IMR-90 (cell line): ENCODE measurements at regions not wholly inside any gene's neighbourhood (a gene's known extent, or its start where the extent isn't known, plus 50 kb on each side); places are given as distances from the start of the nearest gene placed in this dataset.

Experiments
- ATAC-seq: fragments of 200-7000 bp; cut with Tn5 transposase; 2 replicates; pipeline ENCODE4 v1.9.1; 2020; ENCODE audit warnings: low read depth, mild to moderate bottlenecking, moderate library complexity
- BruUV-seq: library from RNA; stranded (reverse); fragments of 400-500 nt; replicated peaks from 2 replicates; lab custom pipeline; 2021; lab: Mats Ljungman, UMichigan
- CTCF ChIA-PET: fragments of 300-600 bp; formaldehyde crosslinking; extraction: SDS; loops from one replicate; lab custom pipeline; 2021; ENCODE audit warnings: antibody characterized with exemption; lab: Yijun Ruan, JAX
- POLR2A ChIA-PET: fragments of 300-600 bp; sonication (Branson Sonifier 250); formaldehyde crosslinking; loops from one replicate; lab custom pipeline; 2022; ENCODE audit warnings: antibody characterized with exemption; ENCODE audit not compliant: unreplicated experiment; lab: Charles Lee
- DNase-seq: peaks from one replicate; pipeline ENCODE4 v3.0.0; 2013
- H2AFZ ChIP-seq: replicated peaks from 2 replicates; pipeline ENCODE3; 2013; ENCODE audit warnings: low read length, mild to moderate bottlenecking; ENCODE audit not compliant: poor library complexity
- H2AK5ac ChIP-seq: 2 replicates; pipeline ENCODE4 v1.6.1; 2013; ENCODE audit warnings: low read depth, low read length, inconsistent platforms
- H2AK9ac ChIP-seq: replicated peaks from 2 replicates; pipeline ENCODE3; 2013; ENCODE audit warnings: mild to moderate bottlenecking, low read depth, low read length, moderate library complexity; ENCODE audit not compliant: poor library complexity
- H2BK120ac ChIP-seq: 2 replicates; pipeline ENCODE4 v1.6.1; 2013; ENCODE audit warnings: low read depth, low read length, inconsistent platforms
- H2BK15ac ChIP-seq: 3 replicates; pipeline ENCODE4 v1.6.1; 2013; ENCODE audit warnings: low read depth, low read length, inconsistent platforms
- H2BK20ac ChIP-seq: 2 replicates; pipeline ENCODE4 v1.6.1; 2013; ENCODE audit warnings: low read depth, mild to moderate bottlenecking, inconsistent platforms, low read length, moderate library complexity
- H2BK5ac ChIP-seq: 2 replicates; pipeline ENCODE4 v1.6.1; 2013; ENCODE audit warnings: mild to moderate bottlenecking, low read depth, low read length, inconsistent platforms; ENCODE audit not compliant: poor library complexity, severe bottlenecking
- H3K14ac ChIP-seq: replicated peaks from 2 replicates; pipeline ENCODE4 v1.6.1; 2013; ENCODE audit warnings: low read depth, low read length, inconsistent platforms
- H3K18ac ChIP-seq: 2 replicates; pipeline ENCODE4 v1.6.1; 2013; ENCODE audit warnings: low read depth, low read length, control low read depth
- H3K23ac ChIP-seq: 2 replicates; pipeline ENCODE4 v1.6.1; 2013; ENCODE audit warnings: low read depth, low read length, inconsistent platforms
- H3K27ac ChIP-seq: 2 replicates; pipeline ENCODE4 v1.5.1; 2013; ENCODE audit warnings: mild to moderate bottlenecking, control low read depth, low read length; ENCODE audit not compliant: insufficient read depth
- H3K27me3 ChIP-seq: 2 replicates; pipeline ENCODE4 v1.6.1; 2013; ENCODE audit warnings: low read length; ENCODE audit not compliant: control insufficient read depth, insufficient read depth
- H3K36me3 ChIP-seq: 2 replicates; pipeline ENCODE4 v1.6.1; 2013; ENCODE audit warnings: low read length, mixed read lengths; ENCODE audit not compliant: control insufficient read depth, insufficient read depth
- H3K4ac ChIP-seq: 2 replicates; pipeline ENCODE4 v1.6.1; 2013; ENCODE audit warnings: low read depth, low read length, inconsistent platforms
- H3K4me1 ChIP-seq: 2 replicates; pipeline ENCODE4 v1.6.1; 2013; ENCODE audit warnings: low read length, mixed read lengths; ENCODE audit not compliant: control insufficient read depth, insufficient read depth
- H3K4me2 ChIP-seq: 2 replicates; pipeline ENCODE4 v1.6.1; 2013; ENCODE audit warnings: low read depth, mild to moderate bottlenecking, control low read depth, low read length, moderate library complexity
- H3K4me3 ChIP-seq: 2 replicates; pipeline ENCODE4 v1.5.1; 2013; ENCODE audit warnings: low read depth, mild to moderate bottlenecking, control low read depth, low read length, moderate library complexity; ENCODE audit not compliant: insufficient read depth
- H3K56ac ChIP-seq: 2 replicates; pipeline ENCODE4 v1.6.1; 2013; ENCODE audit warnings: low read length, inconsistent platforms; ENCODE audit not compliant: insufficient read depth; ENCODE audit errors: extremely low read depth
- H3K79me1 ChIP-seq, 2 experiments: 2 replicates each; pipeline ENCODE4 v1.6.1; 2013; ENCODE audit warnings: low read length in 2 of 2, inconsistent platforms in 1 of 2, low read depth in 1 of 2
- H3K9ac ChIP-seq: 2 replicates; pipeline ENCODE4 v1.6.1; 2013; ENCODE audit warnings: low read depth, low read length, control low read depth
- H3K9me1 ChIP-seq: 2 replicates; pipeline ENCODE4 v1.6.1; 2013; ENCODE audit warnings: low read length, inconsistent platforms; ENCODE audit not compliant: insufficient read depth
- H3K9me3 ChIP-seq: 2 replicates; pipeline ENCODE4 v1.6.1; 2013; ENCODE audit warnings: low read length; ENCODE audit not compliant: control insufficient read depth, insufficient read depth
- H4K20me1 ChIP-seq: 2 replicates; pipeline ENCODE4 v1.6.1; 2013; ENCODE audit warnings: low read length, inconsistent platforms; ENCODE audit not compliant: insufficient read depth
- H4K5ac ChIP-seq: 2 replicates; pipeline ENCODE4 v1.6.1; 2013; ENCODE audit warnings: mild to moderate bottlenecking, low read depth, low read length, control low read depth
- H4K8ac ChIP-seq, 2 experiments: 2 replicates each; pipeline ENCODE4 v1.6.1; 2013; ENCODE audit warnings: low read depth in 2 of 2, low read length in 2 of 2, control low read depth in 1 of 2, inconsistent platforms in 1 of 2
- H4K91ac ChIP-seq: 2 replicates; pipeline ENCODE4 v1.6.1; 2013; ENCODE audit warnings: low read depth, low read length, inconsistent platforms; ENCODE audit not compliant: insufficient read depth
- BHLHE40 ChIP-seq: fragments of 150-350 bp; IDR thresholded peaks from 2 replicates; pipeline ENCODE4 v1.6.1; 2016; ENCODE audit warnings: mild to moderate bottlenecking, low read depth, low read length
- CEBPB ChIP-seq: IDR thresholded peaks from 2 replicates; pipeline ENCODE4 v1.6.1; 2012; ENCODE audit warnings: low read depth, low read length, improper control_type of control experiment
- CHD1 ChIP-seq: IDR thresholded peaks from 2 replicates; pipeline ENCODE4 v1.6.1; 2012; ENCODE audit warnings: low read depth, low read length, improper control_type of control experiment
- MAZ ChIP-seq: IDR thresholded peaks from 2 replicates; pipeline ENCODE4 v1.6.1; 2012; ENCODE audit warnings: low read depth, mild to moderate bottlenecking, low read length, improper control_type of control experiment, moderate library complexity, borderline replicate concordance
- POLR2A ChIP-seq: IDR thresholded peaks from 2 replicates; pipeline ENCODE4 v1.6.1; 2012; ENCODE audit warnings: mild to moderate bottlenecking, low read depth, low read length
- RAD21 ChIP-seq: IDR thresholded peaks from 2 replicates; pipeline ENCODE4 v1.6.1; 2012; ENCODE audit warnings: low read length, improper control_type of control experiment
- RCOR1 ChIP-seq: IDR thresholded peaks from 2 replicates; pipeline ENCODE4 v1.6.1; 2012; ENCODE audit warnings: mild to moderate bottlenecking, low read length, improper control_type of control experiment; ENCODE audit not compliant: insufficient replicate concordance
- SMC3 ChIP-seq: fragments of 150-350 bp; IDR thresholded peaks from 2 replicates; pipeline ENCODE4 v1.6.1; 2016; ENCODE audit warnings: low read depth, mild to moderate bottlenecking, antibody characterized with exemption, low read length, moderate library complexity
- WGBS, 2 experiments: methylation state at CpG; one replicate each; pipeline versions ENCODE4 v1.1.5 to v1.1.7; 2013; ENCODE audit warnings: missing lambda C conversion rate in 2 of 2; ENCODE audit not compliant: insufficient read length in 1 of 2; ENCODE audit errors: extremely low coverage in 2 of 2; 5-methylcytosine and 5-hydroxymethylcytosine counted together
- dilution Hi-C: fragments of 300-500 bp; cut with HindIII; formaldehyde crosslinking; loops from one replicate; pipeline ENCODE4 v1.14.3; 2018; ENCODE audit warnings: low sequenced_read_pairs; ENCODE audit not compliant: unreplicated experiment
- in situ Hi-C: fragments of 300-500 bp; cut with MboI; formaldehyde crosslinking; loops from 3 replicates; pipeline ENCODE4 v1.14.3; 2019; ENCODE audit warnings: low sequenced_read_pairs, inconsistent platforms, mixed read lengths
- intact Hi-C: fragments of 100-400 bp; cut with micrococcal nuclease; formaldehyde crosslinking; loops from 2 replicates; pipeline ENCODE4 v1.10.0; 2022

DNA sequence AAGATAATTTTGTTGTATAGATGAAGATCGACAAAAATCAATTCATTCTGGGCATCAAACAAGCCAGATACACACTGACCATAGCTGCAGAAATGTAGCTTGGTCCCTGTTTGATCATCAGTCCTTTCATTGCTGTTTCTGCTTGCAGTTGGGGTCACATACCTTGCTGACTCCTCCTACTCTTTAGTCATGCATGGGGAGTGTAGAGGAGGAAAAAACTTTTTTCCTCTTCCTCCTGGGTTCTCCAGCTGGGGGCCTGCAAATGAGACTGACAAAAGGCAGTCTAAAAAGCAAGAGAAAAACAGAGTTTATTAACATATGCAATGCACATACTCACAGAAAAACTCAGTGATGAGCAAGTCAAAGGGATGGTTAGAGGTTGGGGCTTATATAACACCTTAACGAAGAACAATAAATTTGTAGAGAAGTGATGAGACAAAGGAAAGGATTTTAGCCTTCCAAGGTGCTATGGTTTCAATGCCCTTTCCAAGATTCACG is 105.8 kb downstream of the QRSL1 start:
- dilution Hi-C loops, result no loop called here
- no peaks in the 10 kb centered on the region for H4K20me1 ChIP-seq

More for the DNA sequence above, 105.8 kb downstream of the QRSL1 start:
- Histone ChIP-seq H3K14ac (no peak overlapping the region), H2BK120ac (no peak overlapping the region), H3K56ac (no peak overlapping the region), H2AFZ (no peak overlapping the region), H2AK9ac (no peak overlapping the region), H4K8ac (no peak overlapping the region), H3K79me1 (no peaks in the 10 kb centered on the region), H3K23ac (no peak overlapping the region), H4K91ac (no peak overlapping the region), H3K4ac (no peak overlapping the region), H2AK5ac (no peak overlapping the region), H3K18ac (no peak overlapping the region), H2BK20ac (no peak overlapping the region), H3K4me3 (no peak overlapping the region), H3K27ac (no peak overlapping the region), H2BK5ac (no peak overlapping the region), H3K27me3 (peaks cover 16% of the 10 kb centered on the region), H3K9me1 (no peaks in the 10 kb centered on the region), H3K4me2 (no peak overlapping the region), H4K5ac (no peak overlapping the region), H3K36me3 (no peaks in the 10 kb centered on the region), H2BK15ac (no peak overlapping the region), H3K9me3 (no peaks in the 10 kb centered on the region), H3K9ac (no peak overlapping the region), H3K4me1 (no peaks in the 10 kb centered on the region)
- no peak for TF ChIP-seq CHD1
- TF ChIP-seq RAD21, result no peak
- no peak for TF ChIP-seq SMC3
- TF ChIP-seq CEBPB, result no peak
- TF ChIP-seq BHLHE40, result no peak
- TF ChIP-seq MAZ, result no peak
- TF ChIP-seq POLR2A, result no peak
- TF ChIP-seq RCOR1, result no peak
- ChIA-PET POLR2A (no interaction called here), CTCF (no interaction called here)
- intact Hi-C loops (no loop called here), in situ Hi-C loops (no loop called here)
- WGBS, 2 experiments, result no CpG with 5 or more reads among the region's 3 CpGs
- no TSS peak for BruUV-seq
- DNase-seq, result no peak
- no peak for ATAC-seq
